ENCODE measurements at regions not wholly inside any gene's neighbourhood (a gene's known extent, or its start where the extent isn't known, plus 50 kb on each side); places are given as distances from the start of the nearest gene placed in this dataset.

DNA sequence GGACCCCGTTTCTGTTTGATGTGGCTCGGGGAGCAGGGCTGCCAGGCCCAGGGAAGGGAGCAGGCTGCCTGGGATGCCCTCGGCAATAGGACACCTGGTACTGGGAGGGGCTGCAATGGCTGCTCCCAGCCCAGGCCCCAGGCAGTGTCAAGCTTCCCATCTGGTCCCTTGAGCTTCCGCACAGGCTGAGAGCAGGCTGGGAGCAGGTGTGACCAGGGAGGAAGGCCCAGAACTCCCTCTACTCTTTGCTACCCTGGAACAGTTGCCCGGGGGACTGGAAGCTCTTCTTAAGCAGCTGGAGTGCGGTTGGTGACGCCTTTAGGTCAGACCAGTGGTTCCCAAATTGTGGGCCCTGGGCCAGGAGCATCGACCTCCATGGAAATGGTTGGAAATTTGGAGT lies 186.9 kb downstream of the GADD45G start:
- SMC1A ChIA-PET (ENCODE audit: uncharacterized antibody, unreplicated experiment), result interaction anchor here (1.1 to 2.9 kb wide), 3 partner anchors 9 to 25 kb away, joined by 3 to 8 read pairs (median 4); no protein-coding TSS in a partner anchor
- Histone ChIP-seq H4K20me1 (ENCODE audit: control insufficient read depth, insufficient read depth) (no peaks in the 10 kb centered on the region), H3K36me3 (ENCODE audit: control insufficient read depth in 2 of 2, insufficient read depth in 2 of 2, low read length in 1 of 2) (no peaks in the 10 kb centered on the region), H3K79me2 (ENCODE audit: control insufficient read depth, insufficient read depth, low read length) (no peaks in the 10 kb centered on the region), H3K4me2 (ENCODE audit: control insufficient read depth, insufficient read depth) (no peak overlapping the region), H2AFZ (ENCODE audit: control insufficient read depth, low read depth, low read length) (no peak overlapping the region), H3K27me3 (replicated peaks in 1 of 2; ENCODE audit: control insufficient read depth in 2 of 2, insufficient read depth in 2 of 2, low read length in 1 of 2) (no peaks in the 10 kb centered on the region; a peak in 1 of 4 replicates), H3K27ac (ENCODE audit: control insufficient read depth, insufficient read depth) (no peak overlapping the region), H3K9ac (ENCODE audit: control insufficient read depth, insufficient read depth, low read length) (no peak overlapping the region), H3K4me3 (no peak overlapping the region), H3K9me3 (replicated peaks; ENCODE audit: control insufficient read depth, insufficient read depth, low read length) (no peaks in the 10 kb centered on the region), H3K4me1 (ENCODE audit: control insufficient read depth, insufficient read depth, low read length) (no peaks in the 10 kb centered on the region)
- BruUV-seq (replicated peaks), result no TSS peak
- intact Hi-C loops (cut with micrococcal nuclease; ENCODE audit: unreplicated experiment), result no loop called here
- POLR2A ChIA-PET, result no interaction called here
- CTCF ChIA-PET, result no interaction called here
- 24% methylated on average over 7 of the region's 8 CpGs for WGBS (ENCODE audit: insufficient coverage, insufficient replicate concordance, low lambda C conversion rate, missing lambda C conversion rate)
- no peak for DNase-seq (ENCODE audit: low read depth, low spot score)
- no peak for FAIRE-seq
- RAD21 ChIA-PET (ENCODE audit: unreplicated experiment), result no interaction called here
- in situ Hi-C loops (cut with MboI), result no loop called here
- no peak for ATAC-seq
- TF ChIP-seq, protein P1, sequence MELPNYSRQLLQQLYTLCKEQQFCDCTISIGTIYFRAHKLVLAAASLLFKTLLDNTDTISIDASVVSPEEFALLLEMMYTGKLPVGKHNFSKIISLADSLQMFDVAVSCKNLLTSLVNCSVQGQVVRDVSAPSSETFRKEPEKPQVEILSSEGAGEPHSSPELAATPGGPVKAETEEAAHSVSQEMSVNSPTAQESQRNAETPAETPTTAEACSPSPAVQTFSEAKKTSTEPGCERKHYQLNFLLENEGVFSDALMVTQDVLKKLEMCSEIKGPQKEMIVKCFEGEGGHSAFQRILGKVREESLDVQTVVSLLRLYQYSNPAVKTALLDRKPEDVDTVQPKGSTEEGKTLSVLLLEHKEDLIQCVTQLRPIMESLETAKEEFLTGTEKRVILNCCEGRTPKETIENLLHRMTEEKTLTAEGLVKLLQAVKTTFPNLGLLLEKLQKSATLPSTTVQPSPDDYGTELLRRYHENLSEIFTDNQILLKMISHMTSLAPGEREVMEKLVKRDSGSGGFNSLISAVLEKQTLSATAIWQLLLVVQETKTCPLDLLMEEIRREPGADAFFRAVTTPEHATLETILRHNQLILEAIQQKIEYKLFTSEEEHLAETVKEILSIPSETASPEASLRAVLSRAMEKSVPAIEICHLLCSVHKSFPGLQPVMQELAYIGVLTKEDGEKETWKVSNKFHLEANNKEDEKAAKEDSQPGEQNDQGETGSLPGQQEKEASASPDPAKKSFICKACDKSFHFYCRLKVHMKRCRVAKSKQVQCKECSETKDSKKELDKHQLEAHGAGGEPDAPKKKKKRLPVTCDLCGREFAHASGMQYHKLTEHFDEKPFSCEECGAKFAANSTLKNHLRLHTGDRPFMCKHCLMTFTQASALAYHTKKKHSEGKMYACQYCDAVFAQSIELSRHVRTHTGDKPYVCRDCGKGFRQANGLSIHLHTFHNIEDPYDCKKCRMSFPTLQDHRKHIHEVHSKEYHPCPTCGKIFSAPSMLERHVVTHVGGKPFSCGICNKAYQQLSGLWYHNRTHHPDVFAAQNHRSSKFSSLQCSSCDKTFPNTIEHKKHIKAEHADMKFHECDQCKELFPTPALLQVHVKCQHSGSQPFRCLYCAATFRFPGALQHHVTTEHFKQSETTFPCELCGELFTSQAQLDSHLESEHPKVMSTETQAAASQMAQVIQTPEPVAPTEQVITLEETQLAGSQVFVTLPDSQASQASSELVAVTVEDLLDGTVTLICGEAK (IDR thresholded peaks at IDR 0.05; ENCODE audit: borderline replicate concordance), result no peak
- TF ChIP-seq, protein P2, sequence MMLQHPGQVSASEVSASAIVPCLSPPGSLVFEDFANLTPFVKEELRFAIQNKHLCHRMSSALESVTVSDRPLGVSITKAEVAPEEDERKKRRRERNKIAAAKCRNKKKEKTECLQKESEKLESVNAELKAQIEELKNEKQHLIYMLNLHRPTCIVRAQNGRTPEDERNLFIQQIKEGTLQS (IDR thresholded peaks at IDR 0.05; ENCODE audit: borderline replicate concordance, extremely low read depth, low read depth, low read length), result no peak
- no peak for TF ChIP-seq RELA (IDR thresholded peaks at IDR 0.05; ENCODE audit: borderline replicate concordance, partially characterized antibody)
- TF ChIP-seq, protein P3, sequence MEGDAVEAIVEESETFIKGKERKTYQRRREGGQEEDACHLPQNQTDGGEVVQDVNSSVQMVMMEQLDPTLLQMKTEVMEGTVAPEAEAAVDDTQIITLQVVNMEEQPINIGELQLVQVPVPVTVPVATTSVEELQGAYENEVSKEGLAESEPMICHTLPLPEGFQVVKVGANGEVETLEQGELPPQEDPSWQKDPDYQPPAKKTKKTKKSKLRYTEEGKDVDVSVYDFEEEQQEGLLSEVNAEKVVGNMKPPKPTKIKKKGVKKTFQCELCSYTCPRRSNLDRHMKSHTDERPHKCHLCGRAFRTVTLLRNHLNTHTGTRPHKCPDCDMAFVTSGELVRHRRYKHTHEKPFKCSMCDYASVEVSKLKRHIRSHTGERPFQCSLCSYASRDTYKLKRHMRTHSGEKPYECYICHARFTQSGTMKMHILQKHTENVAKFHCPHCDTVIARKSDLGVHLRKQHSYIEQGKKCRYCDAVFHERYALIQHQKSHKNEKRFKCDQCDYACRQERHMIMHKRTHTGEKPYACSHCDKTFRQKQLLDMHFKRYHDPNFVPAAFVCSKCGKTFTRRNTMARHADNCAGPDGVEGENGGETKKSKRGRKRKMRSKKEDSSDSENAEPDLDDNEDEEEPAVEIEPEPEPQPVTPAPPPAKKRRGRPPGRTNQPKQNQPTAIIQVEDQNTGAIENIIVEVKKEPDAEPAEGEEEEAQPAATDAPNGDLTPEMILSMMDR (IDR thresholded peaks at IDR 0.05 in 2 of 3, conservative IDR thresholded peaks at IDR 0.05 in 1 of 3; ENCODE audit: control insufficient read depth in 2 of 3, extremely low read depth in 1 of 3, insufficient read depth in 1 of 3, low read depth in 3 of 3, low read length in 3 of 3), result no peak
- no peak for TF ChIP-seq ZNF274 (IDR thresholded peaks at IDR 0.05; ENCODE audit: insufficient read depth, insufficient read length)
- TF ChIP-seq, protein P4, sequence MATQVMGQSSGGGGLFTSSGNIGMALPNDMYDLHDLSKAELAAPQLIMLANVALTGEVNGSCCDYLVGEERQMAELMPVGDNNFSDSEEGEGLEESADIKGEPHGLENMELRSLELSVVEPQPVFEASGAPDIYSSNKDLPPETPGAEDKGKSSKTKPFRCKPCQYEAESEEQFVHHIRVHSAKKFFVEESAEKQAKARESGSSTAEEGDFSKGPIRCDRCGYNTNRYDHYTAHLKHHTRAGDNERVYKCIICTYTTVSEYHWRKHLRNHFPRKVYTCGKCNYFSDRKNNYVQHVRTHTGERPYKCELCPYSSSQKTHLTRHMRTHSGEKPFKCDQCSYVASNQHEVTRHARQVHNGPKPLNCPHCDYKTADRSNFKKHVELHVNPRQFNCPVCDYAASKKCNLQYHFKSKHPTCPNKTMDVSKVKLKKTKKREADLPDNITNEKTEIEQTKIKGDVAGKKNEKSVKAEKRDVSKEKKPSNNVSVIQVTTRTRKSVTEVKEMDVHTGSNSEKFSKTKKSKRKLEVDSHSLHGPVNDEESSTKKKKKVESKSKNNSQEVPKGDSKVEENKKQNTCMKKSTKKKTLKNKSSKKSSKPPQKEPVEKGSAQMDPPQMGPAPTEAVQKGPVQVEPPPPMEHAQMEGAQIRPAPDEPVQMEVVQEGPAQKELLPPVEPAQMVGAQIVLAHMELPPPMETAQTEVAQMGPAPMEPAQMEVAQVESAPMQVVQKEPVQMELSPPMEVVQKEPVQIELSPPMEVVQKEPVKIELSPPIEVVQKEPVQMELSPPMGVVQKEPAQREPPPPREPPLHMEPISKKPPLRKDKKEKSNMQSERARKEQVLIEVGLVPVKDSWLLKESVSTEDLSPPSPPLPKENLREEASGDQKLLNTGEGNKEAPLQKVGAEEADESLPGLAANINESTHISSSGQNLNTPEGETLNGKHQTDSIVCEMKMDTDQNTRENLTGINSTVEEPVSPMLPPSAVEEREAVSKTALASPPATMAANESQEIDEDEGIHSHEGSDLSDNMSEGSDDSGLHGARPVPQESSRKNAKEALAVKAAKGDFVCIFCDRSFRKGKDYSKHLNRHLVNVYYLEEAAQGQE (IDR thresholded peaks at IDR 0.05; ENCODE audit: low read depth, low read length), result no peak
- no peak for TF ChIP-seq KLF5 (IDR thresholded peaks at IDR 0.05; ENCODE audit: partially characterized antibody)
- TF ChIP-seq, protein P5, sequence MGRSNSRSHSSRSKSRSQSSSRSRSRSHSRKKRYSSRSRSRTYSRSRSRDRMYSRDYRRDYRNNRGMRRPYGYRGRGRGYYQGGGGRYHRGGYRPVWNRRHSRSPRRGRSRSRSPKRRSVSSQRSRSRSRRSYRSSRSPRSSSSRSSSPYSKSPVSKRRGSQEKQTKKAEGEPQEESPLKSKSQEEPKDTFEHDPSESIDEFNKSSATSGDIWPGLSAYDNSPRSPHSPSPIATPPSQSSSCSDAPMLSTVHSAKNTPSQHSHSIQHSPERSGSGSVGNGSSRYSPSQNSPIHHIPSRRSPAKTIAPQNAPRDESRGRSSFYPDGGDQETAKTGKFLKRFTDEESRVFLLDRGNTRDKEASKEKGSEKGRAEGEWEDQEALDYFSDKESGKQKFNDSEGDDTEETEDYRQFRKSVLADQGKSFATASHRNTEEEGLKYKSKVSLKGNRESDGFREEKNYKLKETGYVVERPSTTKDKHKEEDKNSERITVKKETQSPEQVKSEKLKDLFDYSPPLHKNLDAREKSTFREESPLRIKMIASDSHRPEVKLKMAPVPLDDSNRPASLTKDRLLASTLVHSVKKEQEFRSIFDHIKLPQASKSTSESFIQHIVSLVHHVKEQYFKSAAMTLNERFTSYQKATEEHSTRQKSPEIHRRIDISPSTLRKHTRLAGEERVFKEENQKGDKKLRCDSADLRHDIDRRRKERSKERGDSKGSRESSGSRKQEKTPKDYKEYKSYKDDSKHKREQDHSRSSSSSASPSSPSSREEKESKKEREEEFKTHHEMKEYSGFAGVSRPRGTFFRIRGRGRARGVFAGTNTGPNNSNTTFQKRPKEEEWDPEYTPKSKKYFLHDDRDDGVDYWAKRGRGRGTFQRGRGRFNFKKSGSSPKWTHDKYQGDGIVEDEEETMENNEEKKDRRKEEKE (IDR thresholded peaks at IDR 0.05), result no peak
- no peak for TF ChIP-seq HDAC2 (IDR thresholded peaks at IDR 0.05)
- TF ChIP-seq TCF12 (IDR thresholded peaks at IDR 0.05; ENCODE audit: low read depth, low read length), result no peak
- no peak for TF ChIP-seq IKZF1 (conservative IDR thresholded peaks at IDR 0.05)
